Gastrocnemius medialis (tissue), 4 donors: ENCODE measurements at regions not wholly inside any gene's neighbourhood (a gene's known extent, or its start where the extent isn't known, plus 50 kb on each side); places are given as distances from the start of the nearest gene placed in this dataset.

ENCODE experiments used
- ATAC-seq, 2 donors: fragments of 150-250 bp; one replicate each; pipeline ENCODE4 v1.9.1; 2016
- DNase-seq, 2 donors: peaks; one replicate each; pipeline ENCODE4 v3.0.0-alpha.2; 2019
- H3K27ac ChIP-seq, 4 donors: fragments of 200-600 bp; sonication (generic); 1 replicate in 1 of 4; 2 replicates in 3 of 4; pipeline ENCODE4 v1.5.1; 2016 to 2018; ENCODE audit warnings: mild to moderate bottlenecking in 2 of 4, moderate library complexity in 1 of 4
- H3K27me3 ChIP-seq, 3 donors: fragments of 200-600 bp; sonication (generic) in 2 of 3; 1 replicate in 1 of 3; 2 replicates in 2 of 3; pipeline versions ENCODE4 v1.5.1 to v1.6.0; 2016 to 2019; ENCODE audit warnings: mild to moderate bottlenecking in 1 of 3, moderate library complexity in 1 of 3
- H3K36me3 ChIP-seq, 2 donors: fragments of 200-600 bp; sonication (generic) in 1 of 2; one replicate each; pipeline ENCODE4 v1.5.1; 2017 to 2018
- H3K4me1 ChIP-seq, 2 donors: fragments of 200-600 bp; sonication (generic) in 1 of 2; one replicate each; pipeline ENCODE4 v1.5.1; 2016 to 2017; ENCODE audit warnings: mild to moderate bottlenecking in 2 of 2
- H3K4me3 ChIP-seq, 4 donors: fragments of 200-600 bp; sonication (generic) in 3 of 4; 1 replicate in 1 of 4; 2 replicates in 3 of 4; pipeline ENCODE4 v1.5.1; 2016 to 2019; ENCODE audit warnings: mild to moderate bottlenecking in 2 of 4
- H3K9me3 ChIP-seq, 3 donors: fragments of 200-600 bp; sonication (generic) in 2 of 3; 1 replicate in 1 of 3; 2 replicates in 2 of 3; pipeline ENCODE4 v1.5.1; 2016 to 2019
- POLR2A ChIP-seq, 2 donors: fragments of 450-650 bp; IDR thresholded peaks; one replicate each; pipeline ENCODE4 v1.6.1; 2017; ENCODE audit warnings: antibody characterized with exemption in 2 of 2, mild to moderate bottlenecking in 2 of 2, moderate library complexity in 2 of 2
- in situ Hi-C, 4 donors: fragments of 200-750 bp; cut with MboI; loops; one replicate each; pipeline versions ENCODE4 v1.15.0 to v1.8.0; 2017; ENCODE audit warnings: low sequenced_read_pairs in 4 of 4
- intact Hi-C: fragments of 100-400 bp; cut with DNase I; formaldehyde crosslinking; loops from one replicate; pipeline ENCODE4 v1.15.1; 2023; ENCODE audit warnings: low total_unique reads
- TF ChIP-seq, protein P1 (sequence below), 5 experiments: fragments of 450-650 bp in 3 of 5; fragments of 200-600 bp in 2 of 5; sonication (generic) in 2 of 5; IDR thresholded peaks in 4 of 5; conservative IDR thresholded peaks in 1 of 5; 1 replicate in 4 of 5; 2 replicates in 1 of 5; pipeline ENCODE4 v1.5.1; 2016 to 2019; ENCODE audit warnings: antibody characterized with exemption in 5 of 5, mild to moderate bottlenecking in 3 of 5, moderate library complexity in 3 of 5

DNA sequence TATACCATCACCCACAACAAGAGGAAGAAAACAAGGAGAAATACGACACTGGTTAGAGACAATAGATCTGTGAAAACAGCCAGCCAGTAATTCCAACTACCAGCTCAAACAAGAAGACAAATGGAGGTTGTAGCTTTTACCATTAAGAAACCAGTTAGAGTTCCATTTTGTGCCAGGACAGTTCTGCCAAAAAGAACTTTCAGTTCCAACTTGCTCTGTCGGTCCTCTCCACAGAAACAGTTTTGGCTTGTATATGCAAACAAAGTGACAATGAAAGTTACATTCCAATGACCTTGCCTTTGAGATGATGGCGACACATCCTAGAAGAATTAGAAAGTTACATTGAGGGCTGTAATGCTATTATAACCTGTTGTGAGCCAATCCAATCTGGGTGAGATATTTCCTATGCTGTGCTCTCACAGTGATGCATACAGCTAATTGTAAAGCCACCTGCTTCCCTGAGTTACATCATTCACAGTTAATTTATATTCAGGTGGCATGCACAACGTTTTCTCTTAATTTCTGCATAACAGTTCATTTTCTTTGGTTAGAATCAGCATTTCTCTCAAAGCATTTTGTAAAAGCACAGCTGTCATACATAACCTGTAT, 1378.4 kb upstream of the PIK3C3 start:
- no peaks in the 10 kb centered on the region for H3K9me3 ChIP-seq
- H3K36me3 ChIP-seq = no peaks in the 10 kb centered on the region
- no peak for TF ChIP-seq POLR2A (IDR thresholded peaks at IDR 0.05)
- TF ChIP-seq, protein P1, sequence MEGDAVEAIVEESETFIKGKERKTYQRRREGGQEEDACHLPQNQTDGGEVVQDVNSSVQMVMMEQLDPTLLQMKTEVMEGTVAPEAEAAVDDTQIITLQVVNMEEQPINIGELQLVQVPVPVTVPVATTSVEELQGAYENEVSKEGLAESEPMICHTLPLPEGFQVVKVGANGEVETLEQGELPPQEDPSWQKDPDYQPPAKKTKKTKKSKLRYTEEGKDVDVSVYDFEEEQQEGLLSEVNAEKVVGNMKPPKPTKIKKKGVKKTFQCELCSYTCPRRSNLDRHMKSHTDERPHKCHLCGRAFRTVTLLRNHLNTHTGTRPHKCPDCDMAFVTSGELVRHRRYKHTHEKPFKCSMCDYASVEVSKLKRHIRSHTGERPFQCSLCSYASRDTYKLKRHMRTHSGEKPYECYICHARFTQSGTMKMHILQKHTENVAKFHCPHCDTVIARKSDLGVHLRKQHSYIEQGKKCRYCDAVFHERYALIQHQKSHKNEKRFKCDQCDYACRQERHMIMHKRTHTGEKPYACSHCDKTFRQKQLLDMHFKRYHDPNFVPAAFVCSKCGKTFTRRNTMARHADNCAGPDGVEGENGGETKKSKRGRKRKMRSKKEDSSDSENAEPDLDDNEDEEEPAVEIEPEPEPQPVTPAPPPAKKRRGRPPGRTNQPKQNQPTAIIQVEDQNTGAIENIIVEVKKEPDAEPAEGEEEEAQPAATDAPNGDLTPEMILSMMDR (IDR thresholded peaks at IDR 0.05 in 4 of 5, conservative IDR thresholded peaks at IDR 0.05 in 1 of 5) = no peak
- intact Hi-C loops (no loop called here), in situ Hi-C loops (no loop called here)
- no peak for ATAC-seq
- no peaks in the 10 kb centered on the region for H3K4me1 ChIP-seq
- no peak for DNase-seq
- H3K27me3 ChIP-seq = no peaks in the 10 kb centered on the region
- no peak overlapping the region for H3K4me3 ChIP-seq
- H3K27ac ChIP-seq = no peak overlapping the region

- H3K4me3 ChIP-seq = no peak overlapping the region
- ATAC-seq (no peak), DNase-seq (no peak)
- H3K36me3 ChIP-seq = no peaks in the 10 kb centered on the region
- no peaks in the 10 kb centered on the region for H3K9me3 ChIP-seq
- H3K27ac ChIP-seq = no peak overlapping the region
- intact Hi-C loops = no loop called here
- H3K27me3 ChIP-seq = no peaks in the 10 kb centered on the region
- in situ Hi-C loops = no loop called here
- no peaks in the 10 kb centered on the region for H3K4me1 ChIP-seq
- TF ChIP-seq, protein P1 (IDR thresholded peaks at IDR 0.05 in 4 of 5, conservative IDR thresholded peaks at IDR 0.05 in 1 of 5) = no peak
- no peak for TF ChIP-seq POLR2A (IDR thresholded peaks at IDR 0.05)
Measured at GRCh38 chr18:40570615-40571014, 1384.4 kb upstream of the PIK3C3 start.

DNA sequence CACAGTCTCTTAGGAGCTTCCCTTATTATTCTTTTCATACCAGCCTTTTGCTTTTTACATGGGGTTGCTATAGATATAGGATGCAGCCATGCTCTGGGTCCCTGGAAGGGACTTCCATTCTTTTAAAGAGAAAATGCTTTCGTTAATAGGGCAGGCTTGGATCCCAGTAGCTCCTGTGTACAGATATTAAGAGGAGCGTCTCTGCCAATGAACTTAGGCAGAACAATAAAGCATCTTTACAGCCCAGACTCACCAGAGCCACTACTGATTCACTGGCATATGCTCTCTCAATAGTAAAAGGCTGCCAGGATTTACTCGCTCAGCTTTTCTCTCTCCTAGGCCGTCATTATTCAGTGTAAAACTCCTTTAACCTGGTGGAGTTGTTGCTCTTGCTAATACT, 1385.4 kb upstream of the PIK3C3 start:
- H3K27me3 ChIP-seq = no peaks in the 10 kb centered on the region
- ATAC-seq = no peak
- no peak overlapping the region for H3K4me3 ChIP-seq
- intact Hi-C loops (no loop called here), in situ Hi-C loops (no loop called here)
- no peak overlapping the region for H3K27ac ChIP-seq
- TF ChIP-seq, protein P1 (IDR thresholded peaks at IDR 0.05 in 4 of 5, conservative IDR thresholded peaks at IDR 0.05 in 1 of 5) = no peak
- no peak for TF ChIP-seq POLR2A (IDR thresholded peaks at IDR 0.05)
- no peak for DNase-seq
- H3K4me1 ChIP-seq = no peaks in the 10 kb centered on the region
- H3K9me3 ChIP-seq = no peaks in the 10 kb centered on the region
- H3K36me3 ChIP-seq = no peaks in the 10 kb centered on the region

DNA sequence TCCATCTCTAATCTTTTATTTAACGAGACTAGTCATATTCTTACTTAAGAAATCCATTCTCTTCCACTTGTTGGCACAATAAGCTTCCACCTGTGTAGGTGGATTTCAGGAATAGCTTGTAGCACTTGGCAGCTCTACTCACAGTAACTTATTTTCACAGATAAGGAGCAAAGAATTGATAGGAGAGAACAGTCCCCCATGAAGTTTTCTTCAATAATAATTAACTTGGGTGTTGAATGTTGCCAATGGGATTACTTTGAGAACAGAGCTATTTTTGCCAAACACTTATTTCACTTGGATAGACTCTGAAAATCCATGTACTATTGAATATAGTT, 1388.6 kb upstream of the PIK3C3 start:
- Histone ChIP-seq H3K27ac (no peak overlapping the region), H3K4me3 (no peak overlapping the region), H3K27me3 (no peaks in the 10 kb centered on the region), H3K36me3 (no peaks in the 10 kb centered on the region), H3K9me3 (no peaks in the 10 kb centered on the region), H3K4me1 (no peaks in the 10 kb centered on the region)
- TF ChIP-seq POLR2A (IDR thresholded peaks at IDR 0.05) = no peak
- TF ChIP-seq, protein P1 (IDR thresholded peaks at IDR 0.05 in 4 of 5, conservative IDR thresholded peaks at IDR 0.05 in 1 of 5) = no peak
- in situ Hi-C loops = no loop called here
- DNase-seq (no peak), ATAC-seq (no peak)
- intact Hi-C loops = no loop called here
